GM19239 (cell line): ENCODE measurements at regions not wholly inside any gene's neighbourhood (a gene's known extent, or its start where the extent isn't known, plus 50 kb on each side); places are given as distances from the start of the nearest gene placed in this dataset.
A peak's percentile ranks its signal among the peaks of the same experiment; 100 is the strongest.

Experiments used
- DNase-seq: peaks from one replicate; pipeline ENCODE4 v3.0.0; 2011; ENCODE audit warnings: low spot score; ENCODE audit not compliant: insufficient read length
- FAIRE-seq: peaks from 2 replicates; lab custom pipeline; 2011; peaks lifted over from hg19 to GRCh38; lab: Jason Lieb, UNC

DNA sequence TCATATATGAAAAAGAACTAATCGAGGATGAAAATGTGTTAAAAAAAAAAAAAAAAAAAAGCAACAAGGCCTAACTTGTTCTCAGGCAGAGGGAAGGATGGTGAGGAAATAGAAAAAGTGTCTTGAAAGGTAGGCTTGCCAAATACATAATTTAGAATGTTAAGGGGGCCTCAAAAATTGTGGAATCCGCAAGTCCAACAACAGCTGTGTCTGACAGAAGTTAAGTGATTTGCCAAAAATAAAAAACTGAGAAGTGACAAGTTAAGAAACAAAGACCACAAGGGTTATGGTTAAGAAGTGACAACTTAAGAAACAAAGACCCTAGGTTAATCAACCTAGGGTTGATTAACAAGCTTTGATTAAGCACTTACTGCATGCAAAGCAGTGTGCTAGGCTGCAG is 110.6 kb downstream of the P2RY1 start:
- DNase-seq, result no peak
- no peak for FAIRE-seq

DNA sequence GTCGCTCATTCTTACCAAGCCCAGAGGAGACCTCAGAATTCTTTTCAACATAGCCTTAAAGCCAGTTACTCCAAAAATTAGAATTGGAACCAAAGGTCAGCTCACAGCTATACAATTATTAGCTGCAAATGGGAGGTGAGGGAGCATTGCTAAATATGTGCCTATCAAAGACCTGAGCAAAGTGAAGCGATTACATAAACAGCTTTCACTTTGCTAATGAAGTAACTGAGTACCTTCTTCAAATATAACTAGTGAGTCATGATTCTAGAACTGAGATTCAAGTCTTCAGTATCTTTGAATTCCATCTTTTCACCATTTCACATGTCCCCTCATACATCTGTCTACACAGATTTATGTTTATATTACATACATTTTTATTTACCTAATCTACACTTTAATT is 122.6 kb downstream of the P2RY1 start:
- no peak for FAIRE-seq

DNA sequence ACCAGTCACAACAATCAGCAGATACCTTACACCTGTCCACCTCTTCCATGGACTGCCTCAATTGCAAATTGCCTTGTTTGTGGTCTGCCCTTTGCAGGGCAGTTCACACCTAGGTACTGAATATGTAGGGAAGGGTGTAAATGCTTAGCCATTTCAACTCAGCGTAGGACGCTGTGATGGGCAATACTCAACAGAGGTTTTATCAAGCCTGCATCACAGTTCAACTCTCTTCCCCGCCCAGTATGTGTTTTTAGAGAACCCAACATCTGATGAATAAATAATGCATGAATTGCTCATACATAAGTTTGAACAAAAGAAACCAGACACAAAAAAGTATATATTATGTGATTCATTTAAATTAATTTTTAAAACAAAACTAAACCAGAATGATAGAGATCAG is 124.4 kb downstream of the P2RY1 start:
- FAIRE-seq (no peak), DNase-seq (no peak)

More for the DNA sequence above, 122.6 kb downstream of the P2RY1 start:
- no peak for DNase-seq

DNA sequence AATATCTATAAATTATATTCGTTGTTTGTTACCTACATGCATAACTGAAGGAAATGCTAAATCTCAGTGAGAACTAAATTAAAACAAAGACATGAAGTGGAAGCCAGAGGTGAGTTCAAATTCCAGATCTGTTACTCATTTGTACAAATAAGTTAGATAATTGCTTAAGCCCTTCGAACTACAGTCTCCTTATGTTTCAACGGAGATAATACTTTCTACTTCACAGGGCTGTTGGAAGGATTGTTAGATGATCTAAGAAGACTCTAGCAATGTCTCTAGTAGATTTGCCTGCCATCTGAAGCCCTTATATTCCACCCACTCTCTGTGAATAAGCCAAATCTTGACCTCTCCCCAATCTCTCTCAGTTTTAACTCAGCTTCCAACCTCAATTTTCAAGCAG is 125.8 kb downstream of the P2RY1 start:
- no peak for DNase-seq
- FAIRE-seq, result no peak

DNA sequence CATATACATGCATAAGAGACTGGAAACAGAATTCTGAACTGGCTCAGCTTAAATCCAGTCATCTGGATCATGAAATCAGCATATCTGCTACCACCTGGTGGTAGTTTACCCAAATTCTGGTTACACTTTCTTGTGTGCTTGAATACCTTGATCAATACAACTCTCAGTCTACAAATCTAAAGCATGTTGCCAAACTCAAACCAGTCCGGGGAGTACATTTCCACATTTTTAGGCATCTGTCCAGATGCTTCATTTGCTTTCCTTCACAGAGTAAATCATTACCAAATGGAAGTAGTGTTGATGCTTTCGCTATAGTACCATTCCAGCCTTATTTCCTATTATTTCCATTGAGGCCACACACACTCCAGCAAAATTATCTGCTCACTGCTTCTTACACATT is 126.4 kb downstream of the P2RY1 start:
- DNase-seq, result no peak
- peak; percentile 26 for FAIRE-seq

DNA sequence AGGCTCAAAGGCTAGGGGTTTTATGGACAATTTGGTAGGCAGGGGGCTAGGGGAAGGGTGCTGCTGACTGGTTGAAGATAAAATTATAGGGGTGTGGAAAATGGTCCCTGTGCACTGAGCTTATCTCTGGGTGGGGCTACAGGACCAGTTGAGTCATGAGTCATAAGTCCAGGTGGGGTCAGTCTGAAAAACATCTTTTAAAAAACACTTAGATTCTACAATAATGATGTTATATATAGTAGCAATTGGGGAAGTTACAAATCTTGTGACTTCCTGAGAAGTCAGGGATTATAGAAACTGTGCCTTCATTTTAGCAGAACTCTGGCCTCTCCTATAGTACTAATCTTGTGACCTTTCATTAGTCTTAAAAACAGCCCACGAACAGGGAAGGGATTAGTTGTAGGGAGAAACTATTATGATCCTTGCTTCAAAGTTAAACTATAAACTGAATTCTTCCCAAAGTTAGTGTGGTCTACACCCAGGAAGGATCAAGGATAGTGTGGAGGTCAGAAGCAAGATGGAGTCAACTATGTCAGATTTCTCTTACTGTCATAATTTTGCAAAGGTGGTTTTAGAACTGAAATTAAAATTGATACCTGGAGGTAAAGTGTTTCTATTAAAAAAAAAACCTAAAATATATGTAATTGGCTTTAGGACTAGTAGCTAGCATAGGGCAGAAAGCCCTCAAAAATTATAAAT is 130.1 kb downstream of the P2RY1 start:
- DNase-seq (no peak), FAIRE-seq (no peak)

DNA sequence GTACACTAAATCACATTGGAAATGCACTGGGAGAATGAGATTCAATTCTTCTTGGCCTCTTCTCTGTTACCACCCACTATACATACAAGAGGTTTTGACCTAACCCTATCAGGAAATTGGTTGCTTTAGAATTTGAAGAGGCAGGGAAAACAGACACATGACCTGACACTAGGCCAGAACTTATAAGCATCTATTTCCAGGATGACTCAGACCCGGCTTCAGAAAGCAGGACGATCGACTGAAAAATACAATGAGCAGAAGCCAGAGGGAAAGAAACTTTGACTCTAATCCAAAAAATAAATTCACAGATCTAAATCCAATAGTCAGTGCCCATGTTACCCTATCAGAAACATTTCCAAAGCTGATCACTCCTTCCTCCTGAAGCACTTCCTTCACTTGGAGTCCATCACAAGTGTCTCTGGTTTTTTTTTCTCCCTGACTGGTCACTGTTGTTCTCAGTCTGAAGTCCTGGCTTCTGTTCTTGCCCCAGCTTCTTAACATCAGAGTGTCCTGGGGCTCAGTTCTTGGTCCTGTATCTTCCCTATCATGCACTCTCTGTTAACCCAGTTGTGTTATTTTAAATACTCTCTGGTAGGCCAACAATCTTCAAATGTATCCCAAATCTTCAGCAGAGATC is 133.6 kb downstream of the P2RY1 start:
- FAIRE-seq (no peak), DNase-seq (no peak)

DNA sequence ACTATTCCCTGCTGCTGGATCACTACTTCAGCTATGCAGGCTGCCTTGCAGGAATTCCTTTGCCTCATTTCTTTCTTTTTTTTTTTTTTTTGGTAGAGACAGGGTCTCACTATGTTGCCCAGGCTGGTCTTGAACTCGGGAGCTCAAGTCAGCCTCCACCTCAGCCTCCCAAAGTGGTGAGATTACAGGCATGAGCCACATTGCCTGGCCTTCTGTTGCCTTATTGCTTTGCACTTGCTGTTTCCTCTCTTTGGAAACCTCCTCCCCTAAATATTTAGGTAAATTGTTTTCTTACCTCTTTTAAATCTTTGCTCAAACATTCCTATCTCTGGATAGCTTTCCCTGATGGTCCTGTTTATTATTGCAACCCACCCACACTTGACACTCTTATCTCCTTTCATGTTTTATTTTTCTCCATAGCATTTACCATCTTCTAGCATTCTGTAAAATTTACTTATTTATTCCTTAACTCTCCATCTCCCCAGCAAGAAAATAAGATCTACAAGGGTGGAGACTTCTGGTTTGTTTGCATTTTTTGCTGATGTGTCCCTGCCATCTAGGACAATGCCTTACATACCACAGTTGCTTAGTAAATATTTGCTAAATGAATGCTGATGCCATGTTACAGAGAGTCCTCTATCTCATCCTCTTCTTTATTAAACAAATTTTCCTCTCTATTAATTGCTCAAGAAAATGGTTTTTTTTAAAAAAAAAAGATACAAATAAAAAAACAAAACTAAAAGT is 134.8 kb downstream of the P2RY1 start:
- FAIRE-seq, result no peak
- DNase-seq, result no peak

DNA sequence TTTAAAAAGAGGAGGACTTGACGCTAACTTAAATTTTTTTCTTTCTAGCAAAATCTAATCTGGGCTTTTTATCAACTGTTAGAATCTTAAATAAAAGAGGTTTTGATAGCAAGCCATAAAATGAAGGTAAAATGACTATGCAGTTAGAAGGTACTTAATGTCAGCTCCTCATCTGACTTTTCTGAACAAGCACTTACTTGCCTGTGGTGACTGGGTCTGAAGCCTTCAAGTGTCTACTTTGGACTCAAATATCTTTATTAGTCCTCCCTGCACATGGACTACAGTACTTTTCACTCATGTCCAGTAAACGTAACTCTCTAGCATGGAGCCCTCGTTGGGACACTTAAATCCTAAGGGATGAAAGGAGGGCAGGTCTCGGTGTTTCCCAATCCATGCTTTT is 135.9 kb downstream of the P2RY1 start:
- FAIRE-seq (no peak), DNase-seq (no peak)

DNA sequence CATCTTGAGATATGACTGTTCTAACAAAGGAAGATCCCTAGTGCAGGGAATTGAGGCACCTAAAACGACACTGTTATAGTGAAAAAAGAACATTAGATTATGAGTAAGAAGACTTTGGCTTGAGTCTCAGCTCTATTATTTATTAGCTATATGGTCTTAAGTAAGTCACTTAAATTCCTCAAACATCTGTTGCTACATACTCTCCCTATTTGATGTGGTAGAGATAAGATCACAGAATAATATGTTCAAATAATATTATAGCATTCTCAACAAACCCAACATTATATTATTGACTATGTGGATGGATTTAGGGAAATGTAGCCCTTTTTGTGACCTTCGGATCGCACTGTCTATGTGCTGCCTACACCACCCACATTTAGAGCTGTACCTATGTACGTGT is 136.9 kb downstream of the P2RY1 start:
- no peak for DNase-seq
- no peak for FAIRE-seq

DNA sequence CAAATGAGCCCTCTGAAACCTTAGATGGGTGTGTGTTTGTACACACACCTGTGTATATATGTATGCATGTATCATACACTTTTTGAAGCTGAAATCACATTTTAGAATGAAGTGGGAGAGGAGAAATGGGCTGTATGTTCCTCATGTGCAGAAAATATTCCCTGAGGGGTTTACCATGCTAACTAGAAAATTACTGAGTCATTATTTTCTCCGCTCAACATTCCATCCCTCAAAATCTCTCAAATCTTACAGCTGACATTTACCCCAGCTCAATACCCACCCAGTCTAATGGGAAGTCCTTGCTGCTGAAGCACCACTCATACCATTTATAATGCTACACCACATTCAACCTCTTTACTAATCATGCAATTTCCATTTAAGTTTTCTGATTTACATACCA is 138.6 kb downstream of the P2RY1 start:
- no peak for FAIRE-seq
- DNase-seq, result no peak

DNA sequence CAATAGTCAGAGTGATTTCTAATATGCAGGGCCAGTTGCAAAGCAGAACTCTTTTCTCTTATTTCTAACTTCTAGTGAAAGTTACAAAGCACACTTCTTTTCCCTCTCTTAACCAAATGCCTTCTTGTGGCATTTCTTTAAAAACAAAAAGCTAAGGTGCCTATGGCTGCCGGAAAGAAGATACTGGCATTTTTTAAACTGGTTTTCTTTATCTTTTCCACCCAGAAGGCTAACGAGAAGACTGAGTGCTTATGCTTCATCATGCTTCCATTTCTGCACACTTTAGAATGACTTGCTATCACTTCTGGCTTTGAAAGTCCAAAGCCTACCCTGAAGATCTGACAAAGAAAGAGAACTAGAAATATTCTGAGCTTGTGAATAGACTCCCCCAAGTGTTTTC is 141.3 kb downstream of the P2RY1 start:
- DNase-seq, result no peak
- no peak for FAIRE-seq

DNA sequence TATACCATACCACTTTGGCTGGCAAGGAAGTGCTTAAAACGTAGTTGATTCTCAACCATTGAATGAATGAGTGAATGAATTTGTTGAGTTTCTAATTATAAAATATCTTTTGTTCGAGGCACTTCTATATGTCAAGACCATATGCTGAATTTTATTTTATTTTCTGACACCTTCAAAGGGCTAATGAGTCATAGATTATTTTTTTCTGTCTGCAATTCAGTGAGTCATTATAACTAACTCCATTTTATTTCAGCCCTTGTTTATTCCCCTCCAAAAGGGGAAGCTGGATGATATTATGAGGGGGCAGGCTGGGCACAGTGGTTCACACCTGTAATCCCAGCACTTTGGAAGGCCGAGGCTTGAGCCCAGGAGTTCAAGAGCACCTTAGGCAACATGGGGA is 142.4 kb downstream of the P2RY1 start:
- no peak for DNase-seq
- FAIRE-seq, result no peak

DNA sequence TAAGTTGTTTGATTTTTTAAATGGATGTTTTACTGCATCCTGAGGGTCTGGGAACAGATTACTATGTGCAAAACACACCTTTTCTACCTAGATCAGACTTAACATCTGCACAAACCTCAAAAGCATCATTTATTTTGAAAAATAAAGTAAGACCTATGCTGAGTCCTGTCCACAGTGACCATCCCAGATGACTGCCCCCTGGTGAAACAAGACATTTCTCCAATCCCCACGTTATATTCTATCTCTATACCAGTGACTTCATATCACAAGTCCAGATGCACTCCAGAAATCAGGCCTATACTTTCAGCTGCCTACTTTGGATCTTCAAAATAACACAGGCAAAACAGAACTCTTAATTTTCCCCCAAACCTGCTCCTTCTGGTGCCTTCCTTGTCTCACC is 143.2 kb downstream of the P2RY1 start:
- DNase-seq (no peak), FAIRE-seq (no peak)

DNA sequence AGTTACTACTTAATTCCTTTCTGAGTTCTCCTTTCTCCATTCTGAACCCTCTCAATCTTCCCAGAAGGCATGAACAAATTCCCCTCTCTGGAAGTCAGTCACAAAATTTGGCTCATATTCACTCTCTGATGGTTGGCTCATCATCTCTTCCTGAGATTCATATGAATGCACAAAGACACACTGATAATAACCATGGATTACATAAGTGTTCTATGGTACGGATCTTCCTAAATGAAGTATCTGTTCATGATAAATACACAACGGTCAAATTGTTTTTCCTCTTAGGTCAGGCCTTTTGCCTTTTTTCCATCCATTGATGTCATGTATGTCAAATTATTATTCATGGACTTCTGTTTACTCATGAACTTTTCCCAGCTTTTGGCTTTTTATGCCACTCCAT is 162.6 kb downstream of the P2RY1 start:
- DNase-seq, result no peak
- no peak for FAIRE-seq

DNA sequence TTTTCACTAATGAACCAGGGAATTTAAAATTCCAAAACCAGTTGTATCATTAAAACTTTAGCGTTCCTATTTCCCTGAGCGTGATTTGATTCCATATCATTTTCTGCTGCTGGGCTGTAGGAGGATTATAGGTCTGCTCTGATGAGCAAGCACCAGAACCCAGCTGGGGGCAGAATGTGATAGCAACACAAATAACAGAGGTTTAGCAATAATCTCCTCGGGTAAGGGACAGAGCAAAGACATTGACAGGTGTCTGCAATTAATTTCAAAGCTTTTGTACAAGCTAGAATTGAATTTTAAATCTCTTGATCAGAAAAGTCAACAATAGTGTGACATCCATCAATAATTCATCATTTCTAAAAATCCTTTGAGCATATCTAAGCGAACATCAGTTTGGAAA is 163.4 kb upstream of the RAP2B start:
- FAIRE-seq (no peak), DNase-seq (no peak)

DNA sequence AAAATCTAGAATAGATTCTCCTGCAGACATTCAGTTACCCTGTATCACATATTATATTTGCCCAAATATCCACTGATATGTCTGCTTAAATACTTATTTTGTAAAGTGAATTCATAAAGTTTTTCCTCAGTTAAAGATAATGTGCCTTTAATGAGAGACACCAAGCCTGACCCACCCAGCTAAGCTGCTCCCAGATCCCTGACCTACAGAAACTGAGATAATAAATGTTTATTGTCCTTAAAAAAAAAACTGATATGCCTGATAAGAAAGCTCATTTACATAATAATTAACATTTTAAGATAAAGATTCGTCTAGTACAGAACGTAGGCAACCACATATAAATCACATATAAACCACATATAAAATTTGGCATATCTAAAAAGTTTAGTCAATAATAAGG is 161.7 kb upstream of the RAP2B start:
- no peak for FAIRE-seq

DNA sequence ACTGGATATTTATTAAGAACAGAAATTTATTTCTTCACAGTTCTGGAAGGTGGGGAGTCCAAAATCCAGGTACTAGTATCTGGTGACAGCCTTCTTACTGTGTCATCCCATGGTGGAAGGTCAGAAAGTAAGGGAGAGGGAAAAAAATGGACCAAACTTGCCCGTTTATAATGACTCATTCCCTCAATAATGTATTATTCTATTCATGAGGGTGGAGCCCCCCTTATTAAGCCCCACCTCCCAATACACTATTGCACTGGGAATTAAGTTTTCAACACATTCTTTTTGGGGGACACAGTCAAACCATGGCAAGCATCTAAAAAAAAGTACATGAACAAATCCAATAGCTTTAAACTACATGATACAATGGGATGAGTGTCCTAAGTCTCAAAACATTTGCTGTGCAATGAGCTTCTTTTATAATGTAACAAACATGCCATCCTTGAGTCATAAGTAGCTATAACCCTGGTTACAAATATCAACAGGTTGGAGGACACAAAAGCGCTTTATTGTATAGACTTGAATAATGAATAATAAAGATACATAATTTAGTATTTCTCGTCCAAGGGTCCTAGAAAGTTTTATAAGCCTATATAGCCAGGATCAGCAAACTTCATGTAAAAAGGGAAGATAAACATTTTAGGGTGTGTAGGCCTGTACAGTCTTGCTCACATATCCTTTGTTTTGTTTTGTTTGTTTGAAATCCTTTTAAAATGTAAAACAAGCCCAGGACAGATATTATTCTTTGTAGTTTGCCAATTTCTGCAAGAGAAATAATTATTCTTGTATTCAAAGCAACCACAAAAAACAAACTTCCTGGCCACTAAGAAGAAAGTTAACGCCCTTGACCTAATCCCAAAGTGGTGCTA is 160.6 kb upstream of the RAP2B start:
- FAIRE-seq (no peak), DNase-seq (no peak)

More for the DNA sequence above, 161.7 kb upstream of the RAP2B start:
- no peak for DNase-seq

DNA sequence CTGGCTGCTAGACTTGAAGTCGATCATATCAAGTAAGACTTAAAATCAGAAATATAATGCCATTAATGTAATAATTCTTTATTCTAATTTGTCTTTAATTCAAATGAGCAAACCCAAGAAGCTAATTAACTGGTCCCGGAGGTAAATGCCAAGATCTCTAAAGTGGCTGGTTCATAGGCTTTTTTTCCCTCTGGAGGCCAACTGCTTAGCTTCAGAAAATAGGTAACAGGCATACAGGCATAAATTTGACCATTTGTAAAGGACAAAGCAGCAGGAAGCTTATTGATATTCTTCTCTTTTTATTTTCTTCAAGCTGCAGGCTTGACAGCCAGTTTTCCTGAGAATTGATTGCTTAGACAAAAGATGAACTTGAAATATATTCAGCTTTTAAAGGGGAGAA is 158.6 kb upstream of the RAP2B start:
- no peak for FAIRE-seq
- DNase-seq, result no peak

DNA sequence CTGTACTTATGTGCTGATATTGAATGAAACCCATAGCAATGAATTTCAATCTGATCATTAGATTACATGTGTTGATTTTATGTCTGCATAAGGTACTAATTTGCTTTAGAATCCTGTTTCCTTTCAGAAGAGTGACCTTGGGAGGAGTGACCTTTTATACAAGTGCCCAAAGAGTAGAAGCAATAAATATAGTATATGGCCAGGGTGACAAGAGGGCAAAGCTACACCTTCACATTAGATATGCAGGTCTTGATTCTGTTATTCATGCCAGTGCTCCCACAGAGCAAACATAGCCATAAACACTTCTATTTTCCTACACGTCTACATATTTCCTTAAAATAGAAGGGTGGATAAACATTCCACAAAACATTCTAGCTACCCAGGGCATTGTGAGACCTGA is 158.2 kb upstream of the RAP2B start:
- DNase-seq (no peak), FAIRE-seq (no peak)

DNA sequence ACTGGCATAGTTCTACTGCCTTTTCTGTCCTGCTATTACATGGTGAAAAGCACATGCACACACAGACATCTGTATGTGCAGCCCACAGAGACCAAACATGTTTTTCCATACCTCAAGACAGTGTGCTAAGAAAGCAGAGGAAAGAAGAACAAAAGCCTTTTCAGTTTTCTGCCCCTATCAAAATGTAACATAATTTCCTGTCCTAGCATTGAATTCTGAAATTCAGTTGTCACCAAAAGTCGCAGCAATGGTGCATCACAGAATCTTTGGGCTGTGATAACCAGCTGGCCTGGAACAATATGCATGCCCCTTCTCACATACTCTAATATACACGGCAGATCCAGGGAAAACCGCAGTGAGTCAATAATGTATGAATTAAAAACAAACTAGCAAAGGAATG is 153.8 kb upstream of the RAP2B start:
- FAIRE-seq, result no peak
- DNase-seq, result no peak
